ENCODE measurements at regions not wholly inside any gene's neighbourhood (a gene's known extent, or its start where the extent isn't known, plus 50 kb on each side); places are given as distances from the start of the nearest gene placed in this dataset.

GRCh38 chr20:12036142-12036541, 118.4 kb downstream of the BTBD3 start:
- TF ChIP-seq EP300 (IDR thresholded peaks at IDR 0.05) = no peak
- TF ChIP-seq CTCF (IDR thresholded peaks at IDR 0.05) = no peak
- no peak for TF ChIP-seq POLR2A (IDR thresholded peaks at IDR 0.05)
